ENCODE measurements at regions not wholly inside any gene's neighbourhood (a gene's known extent, or its start where the extent isn't known, plus 50 kb on each side); places are given as distances from the start of the nearest gene placed in this dataset.

GRCh38 chr18:28669165-28669564 lies 492.2 kb upstream of the CDH2 start:
- no peak for DNase-seq (ENCODE audit: low read depth in 2 of 2)

- DNase-seq (ENCODE audit: low read depth in 2 of 2), result peak in 1 of 2 donors; percentile 44
Observed at GRCh38 chr18:28666216-28666615, 489.3 kb upstream of the CDH2 start.

DNA sequence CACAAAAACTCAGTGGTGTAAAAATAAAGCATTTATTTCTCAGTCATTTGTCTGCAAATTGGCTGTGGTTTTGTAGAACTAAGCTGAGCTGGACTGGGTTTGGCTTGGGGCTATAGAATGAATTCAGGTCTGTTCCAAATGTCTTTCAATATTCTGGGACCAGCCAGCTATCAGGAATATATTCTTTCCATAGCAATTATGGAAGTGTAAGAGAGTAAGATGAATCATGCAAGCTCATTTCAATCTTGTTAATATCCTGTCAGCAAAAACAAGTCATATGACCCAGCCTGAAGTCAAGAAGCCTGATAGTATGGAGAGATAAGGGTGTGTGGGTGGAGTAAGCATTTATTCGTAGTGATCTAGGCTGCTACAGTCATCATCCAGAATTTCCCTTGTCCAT lies 481.0 kb upstream of the CDH2 start:
- peak in 1 of 2 donors; percentile 62 for DNase-seq (ENCODE audit: low read depth in 2 of 2)

GRCh38 chr18:28652654-28653053 lies 475.7 kb upstream of the CDH2 start:
- DNase-seq (ENCODE audit: low read depth in 2 of 2), result no peak

GRCh38 chr18:28651298-28651697 lies 474.4 kb upstream of the CDH2 start:
- DNase-seq (ENCODE audit: low read depth in 2 of 2), result no peak

DNA sequence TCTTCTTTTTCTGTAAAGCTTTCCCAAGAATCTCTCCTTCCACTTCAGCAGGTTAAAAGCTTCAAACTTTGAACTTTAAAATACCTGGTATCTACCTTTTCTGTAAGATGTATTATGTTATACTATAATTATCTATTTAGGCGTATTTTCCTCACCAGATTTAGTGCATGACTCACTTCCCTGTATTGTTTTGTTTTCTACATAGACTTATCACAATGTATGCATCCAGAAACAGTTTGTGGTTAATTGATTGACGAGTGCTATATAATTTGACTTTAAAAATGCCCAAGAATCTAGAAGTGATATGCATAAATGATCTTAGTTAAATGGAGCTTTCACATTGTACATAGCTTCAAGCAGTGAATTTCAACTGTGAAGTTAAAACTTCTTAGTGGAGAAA lies 473.9 kb upstream of the CDH2 start:
- peak in 1 of 2 donors; percentile 28 for DNase-seq (ENCODE audit: low read depth in 2 of 2)

- peak in 1 of 2 donors; percentile 72 for DNase-seq (ENCODE audit: low read depth in 2 of 2)
Observed at GRCh38 chr18:28647961-28648360, 471.0 kb upstream of the CDH2 start.

DNA sequence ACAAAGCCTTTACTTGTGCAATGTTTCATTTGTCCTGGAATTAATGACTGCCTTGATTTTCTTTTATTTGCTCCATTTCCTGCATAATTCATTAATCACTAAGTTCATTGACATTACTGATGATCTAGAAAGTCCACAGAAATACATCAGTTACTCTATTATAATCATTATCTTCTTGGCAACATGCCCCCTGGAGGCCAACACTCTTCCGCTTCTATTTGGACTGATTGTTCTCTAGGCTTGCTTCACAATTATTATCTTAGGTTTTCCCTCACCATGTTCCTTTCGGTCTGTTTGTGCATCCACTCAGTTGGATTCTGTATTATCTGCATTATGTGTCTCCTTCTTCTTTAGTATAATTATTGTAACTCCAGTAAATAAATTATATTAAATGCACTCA lies 461.0 kb upstream of the CDH2 start:
- DNase-seq (ENCODE audit: low read depth in 2 of 2), result peak in 1 of 2 donors; percentile 17

- no peak for DNase-seq (ENCODE audit: low read depth in 2 of 2)
Observed at GRCh38 chr18:28635530-28635929, 458.6 kb upstream of the CDH2 start.

- DNase-seq (ENCODE audit: low read depth in 2 of 2), result no peak
Observed at GRCh38 chr18:28626756-28627155, 449.8 kb upstream of the CDH2 start.

- no peak for DNase-seq (ENCODE audit: low read depth in 2 of 2)
Observed at GRCh38 chr18:28607991-28608390, 431.1 kb upstream of the CDH2 start.

- DNase-seq (ENCODE audit: low read depth in 2 of 2), result no peak
Observed at GRCh38 chr18:28606686-28607085, 429.8 kb upstream of the CDH2 start.

DNA sequence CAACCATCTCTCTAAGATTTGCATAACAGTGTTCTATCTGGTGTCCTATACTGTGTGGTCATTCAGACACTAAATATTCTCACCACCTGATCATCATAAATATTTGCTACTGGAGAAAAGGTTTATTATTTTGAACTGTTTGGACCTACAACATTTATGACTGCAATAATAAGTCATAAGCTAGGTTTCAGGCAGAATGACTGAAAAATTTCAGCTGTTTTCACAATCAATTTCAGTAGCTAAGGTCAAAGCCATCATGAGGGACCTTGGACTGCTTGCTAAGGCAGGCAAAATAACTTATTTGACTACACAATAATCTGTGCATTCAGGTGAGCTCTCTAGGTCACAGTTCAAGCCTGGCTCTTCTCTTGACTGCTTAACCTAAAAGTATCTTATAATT lies 425.5 kb upstream of the CDH2 start:
- no peak for DNase-seq (ENCODE audit: low read depth in 2 of 2)

DNA sequence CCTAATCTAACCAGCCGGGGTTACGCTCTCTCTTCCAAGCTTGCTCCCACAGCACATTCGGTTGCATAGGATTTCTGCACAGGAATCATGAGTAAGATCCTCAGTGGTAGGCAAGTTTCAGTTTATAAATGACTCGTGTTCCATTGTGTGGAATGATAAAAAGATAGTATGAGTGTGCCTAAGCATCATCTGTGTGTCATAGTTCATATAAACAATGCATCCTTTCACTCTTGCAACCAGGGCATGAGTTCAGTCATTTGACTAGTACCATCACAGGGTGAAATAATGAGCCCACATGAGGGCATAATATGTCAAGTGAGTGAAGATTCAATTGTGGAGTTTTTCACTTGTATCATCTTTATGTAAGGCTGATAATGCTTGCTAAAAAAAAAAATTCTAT lies 417.1 kb upstream of the CDH2 start:
- no peak for DNase-seq (ENCODE audit: low read depth in 2 of 2)

DNA sequence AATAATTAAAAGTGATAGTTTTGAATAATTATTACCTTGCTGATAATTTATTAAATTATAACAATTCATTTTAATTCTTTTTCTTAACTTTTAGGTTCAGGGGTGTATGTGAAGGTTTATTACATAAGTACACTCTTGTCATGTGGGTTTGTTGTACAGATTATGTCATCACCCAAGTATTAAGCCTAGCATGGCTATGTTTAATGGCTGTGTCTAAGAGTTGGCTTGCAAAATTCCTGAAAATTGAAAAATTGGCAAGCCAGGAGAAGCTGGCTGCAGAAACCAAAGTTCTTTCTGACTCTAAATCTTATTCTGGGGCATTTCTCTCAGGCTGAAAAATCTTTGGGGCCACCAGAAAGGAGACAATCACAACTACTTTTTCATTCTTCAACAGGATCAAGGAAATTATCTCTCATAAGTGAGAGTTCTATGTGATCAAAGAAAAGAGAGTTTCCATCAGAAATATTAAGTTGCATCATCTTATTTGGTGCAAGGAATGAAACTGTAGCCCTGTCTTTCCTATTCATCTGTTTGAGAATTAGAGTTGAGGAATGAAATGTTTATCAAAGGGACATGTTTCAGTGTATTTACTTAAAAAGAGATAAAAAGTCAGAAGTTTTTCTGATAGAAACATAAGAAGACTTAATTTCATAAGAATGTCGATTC lies 412.1 kb upstream of the CDH2 start:
- DNase-seq (ENCODE audit: low read depth in 2 of 2), result no peak

DNA sequence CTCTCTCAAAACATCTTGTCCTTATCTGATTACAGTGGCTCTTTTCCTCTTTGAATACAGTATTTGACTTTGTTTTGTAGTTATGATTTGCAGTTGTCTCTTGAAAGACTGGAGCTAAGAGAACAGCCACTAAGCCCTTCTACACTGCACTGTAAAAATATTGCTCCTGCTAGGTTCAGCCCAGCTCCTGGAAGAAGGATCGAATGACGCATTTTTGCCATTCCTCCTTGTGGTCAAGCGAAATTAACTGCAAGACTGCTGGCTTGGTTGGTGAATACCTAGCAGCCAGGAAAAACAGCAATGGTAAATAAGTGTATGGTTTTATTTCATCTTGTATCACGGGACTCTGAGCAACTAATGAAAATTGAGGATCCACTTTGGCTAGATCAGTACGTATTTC lies 407.8 kb upstream of the CDH2 start:
- no peak for DNase-seq (ENCODE audit: low read depth in 2 of 2)

DNA sequence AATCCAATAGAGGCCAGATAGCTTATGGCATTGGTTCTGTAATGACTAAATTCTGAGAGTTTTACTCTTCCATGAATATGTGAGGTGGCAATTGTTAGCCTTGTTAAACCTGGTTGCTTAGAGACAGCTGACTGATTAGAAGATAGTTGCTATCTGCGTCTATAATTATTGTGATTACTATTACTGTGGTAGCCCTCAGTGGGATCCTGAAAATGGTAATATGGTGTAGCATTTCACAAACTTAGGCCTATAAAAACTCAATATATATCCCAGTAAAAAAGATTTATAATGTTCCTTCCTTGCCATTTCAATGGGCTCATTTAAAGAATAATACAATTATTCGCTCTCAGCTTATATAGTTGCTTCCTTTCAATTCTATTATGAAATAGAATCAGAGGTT lies 405.8 kb upstream of the CDH2 start:
- DNase-seq (ENCODE audit: low read depth in 2 of 2), result no peak

DNA sequence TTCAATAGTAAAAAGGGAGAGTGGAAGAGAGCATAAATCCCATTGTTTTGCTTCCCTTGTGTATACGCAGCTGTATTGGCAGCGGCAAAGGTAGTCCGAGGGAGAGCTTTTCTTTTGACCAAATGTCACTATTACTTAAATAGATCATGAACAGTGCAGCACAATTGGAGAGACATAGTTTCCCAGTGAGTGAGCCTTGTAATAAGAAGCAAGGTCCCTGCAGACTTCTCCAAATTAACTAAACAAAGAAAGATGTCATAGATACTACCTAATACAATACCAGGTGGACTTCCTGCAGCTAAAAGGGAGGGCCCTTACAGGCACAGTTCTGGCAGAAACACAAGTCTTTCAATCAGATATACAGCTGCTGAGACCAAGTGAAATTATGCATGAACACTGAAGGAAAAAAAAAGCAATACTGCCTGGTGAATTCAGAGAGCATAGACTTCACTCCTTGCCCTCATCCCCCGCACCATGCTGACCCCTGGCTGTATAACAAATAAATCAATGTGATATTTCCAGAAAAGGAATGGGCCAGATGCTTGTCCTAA lies 404.7 kb upstream of the CDH2 start:
- no peak for DNase-seq (ENCODE audit: low read depth in 2 of 2)

DNA sequence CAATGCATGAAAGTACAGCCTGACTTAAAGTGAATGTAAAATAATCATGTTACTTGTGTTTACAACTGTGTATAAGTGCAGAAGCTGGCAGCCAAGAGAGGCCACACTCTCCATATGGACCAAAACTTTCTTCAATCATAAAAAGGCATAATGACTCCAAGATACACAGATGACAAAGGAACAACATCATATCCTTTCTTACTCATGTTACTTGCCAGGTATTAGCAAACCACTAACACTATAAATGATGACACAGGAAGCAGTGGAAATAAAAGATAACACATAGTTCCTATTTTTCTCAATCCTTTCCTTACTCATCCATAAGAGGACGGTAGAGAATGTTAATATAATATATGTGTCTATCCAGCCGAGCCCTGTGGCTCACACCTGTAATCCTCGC lies 400.0 kb upstream of the CDH2 start:
- DNase-seq (ENCODE audit: low read depth in 2 of 2), result no peak

DNA sequence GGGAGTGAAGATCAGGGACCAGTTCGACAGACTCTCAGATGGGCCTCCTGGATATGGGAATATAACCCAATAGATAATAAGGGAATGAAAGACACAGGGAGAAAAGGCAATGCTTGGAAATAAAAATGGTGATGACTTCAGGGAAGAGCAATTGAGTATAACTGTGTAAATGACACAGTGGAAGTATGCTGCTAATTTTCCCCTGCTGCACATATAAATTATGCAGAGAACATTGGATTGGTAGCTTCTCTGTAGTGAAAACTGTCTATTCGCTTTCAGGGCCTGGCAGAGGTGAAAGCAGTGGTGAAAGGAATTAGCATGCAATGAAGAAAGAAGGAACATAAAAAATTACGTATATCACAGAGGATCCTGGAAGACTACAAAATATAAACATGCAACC lies 398.2 kb upstream of the CDH2 start:
- DNase-seq (ENCODE audit: low read depth in 2 of 2), result no peak

DNA sequence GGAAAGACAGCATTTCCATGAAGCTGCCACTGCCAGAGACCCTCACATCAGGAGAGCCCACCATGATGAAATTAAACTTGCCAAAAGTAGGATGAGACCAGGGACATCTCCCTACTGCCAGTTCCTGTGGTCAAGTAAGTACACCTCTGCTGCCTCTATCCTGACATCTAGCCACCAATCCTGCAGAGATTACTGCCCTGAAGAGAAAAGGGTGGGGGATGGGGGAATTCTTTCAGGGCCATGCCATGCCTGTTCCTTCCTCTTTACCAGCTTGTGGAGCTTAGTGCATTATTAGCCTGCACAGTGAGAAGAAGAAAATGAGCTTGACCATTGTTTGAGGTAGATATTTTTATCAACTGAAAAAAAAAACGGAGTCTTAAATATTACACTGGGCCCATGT lies 397.2 kb upstream of the CDH2 start:
- no peak for DNase-seq (ENCODE audit: low read depth in 2 of 2)

DNA sequence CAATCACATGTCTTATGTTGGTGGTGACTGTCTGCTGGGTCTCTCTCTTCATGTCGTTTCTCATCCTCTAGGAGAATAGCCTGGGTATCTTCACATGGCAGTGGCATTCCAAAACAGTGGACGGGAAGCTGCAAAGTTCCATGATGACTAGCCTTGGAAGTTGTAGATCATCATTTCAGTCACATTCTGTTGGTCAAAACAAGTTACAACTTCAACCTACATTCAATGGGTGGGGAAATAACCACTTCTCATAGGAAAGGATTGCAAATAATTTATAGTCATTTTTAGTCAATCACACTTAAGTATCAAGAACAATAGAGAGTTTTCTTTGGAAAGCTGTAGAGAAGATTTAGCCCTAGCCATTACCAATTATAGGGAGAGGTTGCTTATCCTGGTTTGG lies 395.0 kb upstream of the CDH2 start:
- no peak for DNase-seq (ENCODE audit: low read depth in 2 of 2)

- no peak for DNase-seq (ENCODE audit: low read depth in 2 of 2)
Observed at GRCh38 chr18:28560331-28560730, 383.4 kb upstream of the CDH2 start.

- peak in 1 of 2 donors; percentile 2 for DNase-seq (ENCODE audit: low read depth in 2 of 2)
Observed at GRCh38 chr18:28559511-28559910, 382.6 kb upstream of the CDH2 start.

All from dermis microvascular lymphatic vessel endothelial cell (primary cell).